ENCODE measurements at regions not wholly inside any gene's neighbourhood (a gene's known extent, or its start where the extent isn't known, plus 50 kb on each side); places are given as distances from the start of the nearest gene placed in this dataset.

- TF ChIP-seq MAFK (IDR thresholded peaks at IDR 0.05; ENCODE audit: partially characterized antibody) (no peak), RFX5 (IDR thresholded peaks at IDR 0.05) (no peak), EP300 (IDR thresholded peaks at IDR 0.05) (no peak), HOXB13 (CRISPR knock-in tag; IDR thresholded peaks at IDR 0.05; ENCODE audit: low read depth) (no peak), CTCF (IDR thresholded peaks at IDR 0.05) (no peak), ZFP36 (IDR thresholded peaks at IDR 0.05; ENCODE audit: borderline replicate concordance, partially characterized antibody) (no peak), FOSL2 (IDR thresholded peaks at IDR 0.05) (no peak), FOSL2 (CRISPR knock-in tag; IDR thresholded peaks at IDR 0.05) (no peak)
Observed at GRCh38 chr1:147834810-147835209, 67.8 kb upstream of the GJA8 start.

Measured in A549 (cell line).